ENCODE measurements at regions not wholly inside any gene's neighbourhood (a gene's known extent, or its start where the extent isn't known, plus 50 kb on each side); places are given as distances from the start of the nearest gene placed in this dataset.

DNA sequence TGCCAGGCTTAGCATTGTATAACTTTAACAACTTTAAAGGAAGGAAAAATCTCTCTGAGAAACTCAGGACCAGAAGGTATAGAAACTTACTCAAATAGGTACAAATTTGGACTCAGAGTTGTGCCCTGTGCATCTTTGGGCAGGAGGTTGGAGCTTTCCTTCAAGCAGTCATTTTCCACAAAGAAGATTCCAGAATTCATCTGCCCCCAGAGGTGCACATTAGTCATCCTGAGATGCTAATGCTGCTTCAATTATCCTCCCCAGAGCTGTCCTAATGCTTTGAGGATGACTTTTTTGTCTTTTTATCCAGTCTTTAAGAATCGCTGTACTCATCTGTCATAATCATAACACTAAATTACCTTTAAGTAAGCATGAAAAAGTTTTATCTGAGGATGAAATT lies 243.0 kb upstream of the WWC1 start:
- no peak for DNase-seq

- no peak for DNase-seq
These were observed 238.8 kb upstream of the WWC1 start for GRCh38 chr5:168052686-168053085.

- no peak for DNase-seq
These were observed 237.4 kb upstream of the WWC1 start for GRCh38 chr5:168054091-168054490.

GRCh38 chr5:168055141-168055683 lies 236.2 kb upstream of the WWC1 start:
- DNase-seq: no peak

DNA sequence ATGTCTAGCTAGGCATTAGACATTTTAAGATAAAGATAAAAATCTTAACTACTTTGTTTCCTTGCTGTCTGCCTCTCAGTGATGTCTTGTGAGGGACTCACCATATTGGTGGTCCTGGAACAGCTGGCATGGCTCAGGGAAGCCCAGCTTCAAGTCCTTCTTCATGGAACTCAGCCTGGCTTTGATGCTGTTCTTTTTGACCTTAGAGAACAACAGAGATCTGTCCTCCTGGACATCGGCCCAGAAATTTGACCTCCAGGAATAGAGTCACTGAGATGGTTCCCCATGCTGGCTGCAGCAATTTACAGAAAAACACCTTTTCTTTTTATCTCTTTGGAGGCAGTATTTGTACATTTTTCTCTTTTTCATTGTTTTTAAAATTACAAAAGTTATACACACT lies 235.5 kb upstream of the WWC1 start:
- no peak for DNase-seq

DNA sequence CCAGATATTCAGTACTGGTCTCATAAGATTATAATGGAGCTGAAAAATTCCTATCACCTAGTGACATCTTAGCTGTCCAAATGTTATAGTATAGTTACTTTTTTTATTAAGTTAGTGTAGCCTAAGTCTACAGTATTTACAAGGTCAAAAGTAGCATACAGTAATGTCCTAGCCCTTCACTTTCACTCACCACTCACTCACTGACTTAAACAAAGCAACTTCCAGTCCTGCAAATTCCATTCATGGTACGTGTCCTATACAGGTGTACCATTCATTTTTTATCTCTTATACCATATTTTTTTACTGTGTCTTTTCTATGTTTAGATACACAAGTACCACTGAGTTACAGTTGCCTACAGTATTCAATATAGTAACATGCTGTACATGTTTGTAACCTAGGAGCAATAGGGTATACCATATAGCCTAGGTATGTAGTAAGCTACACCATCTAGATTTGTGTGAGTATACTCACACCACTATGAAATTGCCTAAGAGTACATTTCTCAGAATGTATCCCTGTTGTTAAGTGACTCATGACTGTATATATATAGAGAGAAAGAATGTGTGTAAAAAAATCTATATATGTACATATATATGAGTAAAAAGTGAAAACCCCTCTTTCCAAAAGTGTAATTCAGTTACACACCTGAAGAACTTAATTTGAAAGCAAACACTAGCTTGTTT lies 234.8 kb upstream of the WWC1 start:
- DNase-seq: no peak

DNA sequence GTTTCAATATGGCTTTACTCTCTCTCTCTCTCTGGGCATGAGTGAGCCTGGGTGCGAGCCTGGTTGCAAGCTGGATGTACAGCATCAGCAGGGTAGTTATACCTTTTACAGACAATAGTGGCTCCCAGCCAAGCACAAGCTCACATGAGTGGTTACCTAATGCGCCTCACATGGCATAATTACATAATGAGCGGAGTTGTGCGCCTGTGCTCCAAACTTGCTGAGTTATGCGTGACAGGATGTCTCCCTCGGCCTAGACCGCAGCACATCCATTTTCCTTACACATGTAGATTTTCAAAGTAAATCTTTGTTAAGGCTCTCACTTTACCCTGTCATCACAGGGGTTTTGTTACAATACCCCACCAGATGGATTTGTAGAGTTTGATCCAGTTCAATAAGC lies 233.5 kb upstream of the WWC1 start:
- peak in 1 of 5 experiments; percentile 15 for DNase-seq

DNA sequence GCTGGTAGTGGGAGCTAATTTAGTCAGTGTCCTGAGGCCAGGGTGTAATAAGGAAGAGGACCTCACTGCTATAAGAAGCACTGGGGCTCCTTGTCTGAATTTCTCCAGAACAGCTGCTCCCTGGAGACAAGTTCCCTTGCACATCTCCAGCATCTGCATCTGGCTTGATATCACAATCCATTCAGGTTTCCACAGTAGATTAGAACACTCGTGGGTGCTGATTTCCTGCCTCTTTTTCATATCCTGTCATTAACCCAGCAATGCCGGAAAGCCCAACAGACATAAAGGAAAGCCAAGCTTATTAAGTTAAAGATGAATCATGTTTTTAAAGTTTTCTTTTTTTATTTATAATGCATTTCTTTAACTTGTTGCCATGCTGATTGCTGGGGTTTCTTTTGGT lies 232.3 kb upstream of the WWC1 start:
- DNase-seq: no peak

DNA sequence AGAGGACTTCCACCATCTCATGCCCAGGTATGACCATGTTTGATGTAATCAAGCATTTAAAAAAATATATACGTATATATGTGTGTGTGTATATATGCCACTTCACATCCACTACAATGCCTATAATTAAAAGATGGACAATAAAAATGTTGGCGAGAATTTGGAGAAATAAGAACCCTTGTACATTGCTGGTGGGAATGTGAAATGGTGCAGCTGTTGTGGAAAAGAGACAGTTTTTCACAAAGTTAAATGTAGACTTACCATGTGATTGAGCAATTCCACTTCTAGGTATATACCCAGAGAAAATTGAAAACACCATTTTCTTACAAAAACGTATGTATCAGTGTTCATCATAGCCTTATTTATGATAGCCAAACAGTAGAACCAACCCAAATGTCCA lies 229.2 kb upstream of the WWC1 start:
- no peak for DNase-seq

- no peak for DNase-seq
These were observed 227.0 kb upstream of the WWC1 start for GRCh38 chr5:168064457-168064856.

DNA sequence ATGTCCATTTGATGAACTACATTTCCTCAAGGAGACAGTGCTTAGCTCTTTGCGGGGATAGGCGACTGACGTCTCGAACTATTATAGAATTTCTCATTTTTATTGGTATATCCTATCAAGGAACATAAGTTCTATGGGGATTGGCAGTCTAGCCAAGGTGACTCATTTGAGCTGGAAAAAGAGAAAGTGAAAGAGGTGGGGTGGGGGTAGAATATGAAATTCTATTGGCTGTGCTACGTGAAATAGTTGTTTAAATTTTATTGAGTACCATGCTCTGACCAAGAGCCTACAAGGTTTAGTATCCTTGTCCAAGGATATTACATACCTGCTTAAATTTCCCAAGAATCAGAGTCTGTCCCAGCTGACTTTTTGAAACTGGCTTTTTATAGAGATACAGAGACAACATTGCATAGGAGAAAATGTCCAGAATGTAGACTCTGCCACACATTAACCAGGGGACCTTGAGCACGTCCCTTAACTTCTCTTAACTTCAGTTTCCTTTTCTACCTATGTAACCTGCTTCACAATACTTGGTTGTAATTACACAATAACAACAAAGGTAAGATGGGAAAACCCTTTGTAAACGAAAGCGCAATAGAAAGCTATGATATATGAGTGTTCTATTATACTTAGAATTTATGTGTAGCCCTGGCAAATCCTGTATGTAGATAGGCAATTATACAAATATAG lies 226.4 kb upstream of the WWC1 start:
- DNase-seq: no peak

DNA sequence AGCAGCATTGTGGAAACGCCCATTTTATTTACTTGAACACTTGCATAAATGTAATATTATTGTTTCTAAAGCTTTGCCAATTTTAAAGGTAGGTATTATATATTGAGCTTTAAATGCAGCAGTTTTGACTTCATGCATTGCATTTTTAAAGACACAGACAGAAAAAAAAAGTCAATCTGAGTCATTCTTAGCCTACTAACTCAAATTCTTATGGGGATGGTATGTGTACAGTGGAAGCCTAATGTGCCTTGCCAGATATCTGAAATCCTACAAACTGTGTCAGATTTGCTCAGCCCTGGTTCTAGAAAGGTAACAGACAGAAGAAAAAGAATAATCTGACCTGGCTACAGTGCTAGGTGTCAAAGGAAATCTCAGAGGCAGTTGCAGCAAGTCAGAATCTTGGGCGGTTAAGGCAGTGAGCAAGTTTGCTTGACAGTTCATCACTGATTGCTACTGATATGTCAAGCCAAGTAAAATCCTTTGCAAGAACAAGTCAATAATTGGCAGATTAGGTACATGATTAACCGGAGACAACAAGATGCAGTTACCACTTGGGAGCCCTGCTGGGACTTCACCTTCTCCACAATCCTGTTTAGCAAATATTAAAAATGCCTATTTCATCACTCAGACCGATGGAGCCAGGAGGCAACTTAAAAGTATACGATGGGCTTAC lies 224.8 kb upstream of the WWC1 start:
- no peak for DNase-seq

DNA sequence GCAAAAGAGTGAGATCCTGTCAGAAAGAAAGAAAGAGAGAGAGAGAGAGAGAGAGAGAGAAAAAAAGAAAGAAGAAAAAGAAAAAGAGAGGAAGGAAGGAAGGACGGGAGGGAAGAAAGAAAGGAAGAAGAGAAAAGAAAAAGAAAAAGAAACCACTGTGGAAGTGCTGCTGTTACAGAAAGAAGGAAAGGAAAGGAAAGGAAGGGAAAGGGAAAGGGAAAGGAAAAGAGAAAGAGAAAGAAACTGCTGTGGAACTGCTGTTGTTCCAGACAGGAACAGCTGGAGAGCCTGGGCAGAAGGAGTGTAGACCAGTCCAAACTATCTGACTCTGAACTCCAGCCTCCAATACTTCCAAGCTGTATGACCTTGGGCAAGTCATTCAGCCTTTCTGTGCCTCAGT lies 220.7 kb upstream of the WWC1 start:
- no peak for DNase-seq

DNA sequence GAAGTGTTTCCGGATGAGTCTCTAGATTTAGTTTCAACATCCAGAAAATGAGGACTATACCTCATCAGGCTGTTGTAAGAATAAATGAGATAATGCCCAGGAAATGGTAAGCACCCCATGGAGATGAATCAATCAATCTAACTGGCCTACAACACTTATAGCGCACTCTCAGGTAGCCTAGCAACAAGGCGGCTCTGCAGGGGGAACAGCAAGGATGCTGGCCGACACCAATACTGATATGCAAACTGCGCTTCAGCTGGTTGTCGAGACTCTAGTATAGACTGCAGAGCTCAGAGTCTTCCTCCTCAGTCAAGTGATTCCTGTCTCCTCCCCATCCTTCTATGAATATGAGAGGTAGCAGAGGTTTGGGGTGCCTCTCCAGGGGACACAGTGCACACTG lies 218.8 kb upstream of the WWC1 start:
- DNase-seq: no peak

- DNase-seq: no peak
These were observed 218.1 kb upstream of the WWC1 start for GRCh38 chr5:168073311-168073710.

DNA sequence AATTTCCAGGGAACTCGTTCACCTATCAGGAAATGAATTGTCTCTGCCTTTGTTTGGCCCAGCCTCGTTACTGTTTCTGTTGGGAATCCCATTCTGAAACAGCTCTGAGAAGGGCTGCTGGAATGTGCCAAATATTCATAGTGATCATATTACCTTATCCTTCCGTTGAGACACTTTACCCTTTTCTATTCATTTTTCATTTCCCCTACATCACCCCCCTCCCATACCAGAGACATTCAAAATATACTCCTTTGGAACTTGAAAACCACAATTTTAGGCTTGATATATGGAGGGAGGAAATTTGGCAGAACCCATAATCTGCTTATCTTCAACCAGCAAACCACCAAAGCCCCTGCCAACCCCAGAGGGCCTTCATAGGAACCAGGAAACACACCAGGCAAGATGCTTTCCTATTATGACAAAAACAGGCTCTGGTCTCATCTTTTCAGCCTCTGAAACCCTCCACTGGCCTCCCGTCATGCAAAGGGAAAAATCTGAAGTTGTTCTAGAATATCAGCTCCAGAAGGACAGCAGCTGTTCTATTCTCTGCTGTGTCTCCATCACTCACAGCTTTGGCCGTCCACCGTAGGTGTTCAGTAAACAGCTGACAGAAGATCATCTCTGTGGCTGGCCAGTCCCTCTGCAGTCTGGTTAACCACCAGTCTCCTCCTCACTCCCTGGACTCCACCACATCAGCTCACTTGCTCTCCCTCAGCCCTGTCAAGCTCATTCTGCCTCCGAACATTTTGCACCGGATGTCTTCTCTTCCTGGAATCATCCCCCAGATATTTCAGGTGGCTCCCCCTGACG lies 217.2 kb upstream of the WWC1 start:
- peak in 1 of 5 experiments; percentile 4 for DNase-seq

DNA sequence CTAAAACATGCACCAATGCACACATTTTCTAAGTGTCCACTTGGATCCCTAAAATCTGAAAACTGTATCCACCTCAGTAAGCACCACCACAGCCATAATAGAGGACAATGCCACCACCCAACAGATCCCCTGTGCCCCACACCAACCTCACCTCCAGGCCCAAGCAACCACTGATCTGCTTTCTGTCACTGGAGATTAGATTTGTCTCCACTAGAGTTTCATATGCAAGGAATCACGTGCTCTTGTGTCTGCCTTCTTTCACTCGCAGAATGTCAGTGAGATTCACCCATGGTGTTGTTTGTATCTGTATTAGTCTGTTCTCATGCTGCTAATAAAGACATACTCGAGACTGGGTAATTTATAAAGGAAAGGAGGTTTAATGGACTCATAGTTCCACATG lies 216.1 kb upstream of the WWC1 start:
- DNase-seq: no peak

- DNase-seq: peak in 1 of 5 experiments; percentile 3
These were observed 214.9 kb upstream of the WWC1 start for GRCh38 chr5:168076561-168076991.

DNA sequence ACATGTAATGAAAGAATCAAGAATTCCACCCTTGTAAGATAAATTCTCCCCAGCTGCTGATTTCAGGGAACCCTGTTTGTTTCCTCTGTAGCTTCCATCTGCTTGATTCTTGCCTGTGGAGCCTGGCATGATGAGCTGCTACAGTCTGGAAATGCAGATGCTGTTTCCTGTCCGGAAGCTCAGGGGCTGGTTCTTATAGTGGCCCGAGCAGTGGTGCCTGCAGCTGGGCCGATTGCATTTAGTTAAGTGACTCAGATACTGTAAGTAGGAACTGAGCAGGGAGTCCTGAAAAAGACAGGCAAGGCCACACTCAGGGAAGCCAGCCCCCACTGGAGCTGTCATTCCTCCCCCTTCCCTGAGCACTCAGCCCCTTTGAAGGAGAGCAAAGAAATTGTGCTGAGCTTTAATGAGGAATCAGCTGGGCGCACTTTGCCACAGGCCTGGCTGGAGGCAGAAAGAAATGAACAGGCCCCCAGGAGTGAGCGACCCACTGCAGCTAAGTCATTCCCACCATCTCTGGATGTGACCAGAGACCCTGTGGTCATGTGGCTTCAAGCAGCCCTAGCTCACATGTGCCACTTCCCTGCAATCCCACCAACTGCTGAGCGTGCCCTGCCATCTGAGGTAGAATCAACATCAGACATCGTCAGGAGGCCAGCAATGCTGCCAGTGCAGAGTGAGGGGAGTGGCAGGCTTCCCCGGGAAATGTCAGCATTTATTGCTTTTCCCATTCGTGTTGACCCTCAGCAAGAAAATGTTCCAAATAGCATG lies 206.0 kb upstream of the WWC1 start:
- DNase-seq: no peak

DNA sequence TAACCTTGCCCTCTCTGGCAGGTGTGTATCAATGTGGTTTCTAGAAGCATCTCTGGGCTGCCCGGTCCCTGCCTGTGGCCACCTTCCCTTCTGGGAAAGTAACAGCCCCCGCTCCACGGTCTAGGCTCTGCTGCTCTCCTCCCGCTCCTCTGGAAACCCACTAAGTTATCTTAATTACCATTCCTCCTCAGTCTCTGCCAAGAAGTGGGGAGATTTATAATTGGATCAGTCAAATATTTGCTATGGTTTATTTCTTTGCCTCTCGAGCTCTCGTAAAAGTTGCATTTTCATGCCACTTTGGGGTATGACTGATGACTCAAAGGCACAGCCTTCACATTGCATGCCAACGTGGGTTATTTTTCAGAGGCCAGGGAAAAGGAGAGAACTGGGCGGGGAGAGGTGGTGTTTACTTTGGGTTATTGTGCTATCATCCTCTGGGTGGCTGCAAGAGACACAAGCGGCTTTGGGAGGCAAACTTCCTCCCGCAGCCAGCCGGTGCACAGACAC lies 205.3 kb upstream of the WWC1 start:
- no peak for DNase-seq

DNA sequence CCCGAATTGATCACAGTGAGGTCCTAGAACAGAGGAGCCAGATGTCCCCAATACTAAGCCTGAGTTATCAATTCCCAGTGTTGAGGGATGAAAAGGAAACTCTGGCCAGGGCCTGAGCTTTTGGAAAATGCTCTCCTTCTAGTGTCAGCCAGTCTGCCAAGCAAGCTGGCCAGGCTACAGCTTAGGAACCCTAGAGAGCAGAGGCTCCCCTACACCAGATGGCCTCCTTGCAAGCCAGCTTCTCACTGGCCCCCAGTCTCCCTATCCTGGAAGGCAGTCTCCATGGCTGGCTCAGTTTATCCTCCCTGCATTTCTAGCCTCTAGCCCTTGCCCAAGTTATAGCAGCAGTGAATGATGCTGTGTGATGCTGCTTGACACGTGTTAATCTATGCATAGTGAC lies 204.7 kb upstream of the WWC1 start:
- DNase-seq: no peak

Data from T-helper 2 cell (primary cell).